Coronary artery (tissue), 2 donors: ENCODE measurements at regions not wholly inside any gene's neighbourhood (a gene's known extent, or its start where the extent isn't known, plus 50 kb on each side); places are given as distances from the start of the nearest gene placed in this dataset.

Experiments used
- DNase-seq: peaks from one replicate; pipeline ENCODE4 v3.0.0-alpha.2; 2017; ENCODE audit warnings: low spot score
- H3K27ac ChIP-seq, 2 donors: fragments of 200-600 bp; sonication (generic); one replicate each; pipeline ENCODE4 v1.5.1; 2016 to 2019
- H3K4me3 ChIP-seq: fragments of 200-600 bp; sonication (generic); 2 replicates; pipeline ENCODE4 v1.5.1; 2016; ENCODE audit warnings: mild to moderate bottlenecking, moderate library complexity
- TF ChIP-seq, protein P1 (sequence below): fragments of 200-600 bp; sonication (generic); IDR thresholded peaks from one replicate; pipeline ENCODE4 v1.5.1; 2019; ENCODE audit warnings: antibody characterized with exemption

DNA sequence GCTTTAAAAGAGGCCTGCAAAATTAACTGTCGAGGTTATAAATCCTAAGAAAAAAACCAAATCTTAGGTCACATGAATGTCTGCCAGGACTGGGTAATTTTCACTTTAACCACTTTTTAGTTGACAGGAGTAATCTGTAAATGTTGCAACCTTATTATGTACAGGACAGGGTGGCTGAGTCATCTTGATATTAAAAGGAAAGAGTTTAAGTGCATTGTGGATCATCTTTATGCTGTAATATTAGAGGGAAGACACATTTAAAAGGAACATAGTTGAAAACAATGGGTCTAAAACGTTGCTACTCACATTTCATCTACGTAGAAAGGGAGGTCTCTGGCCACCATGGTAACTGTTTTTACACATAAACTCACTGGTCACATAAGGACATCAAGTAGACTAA is 115.5 kb downstream of the LSMEM1 start:
- Histone ChIP-seq H3K4me3 (no peak overlapping the region), H3K27ac (no peak overlapping the region)
- TF ChIP-seq, protein P1, sequence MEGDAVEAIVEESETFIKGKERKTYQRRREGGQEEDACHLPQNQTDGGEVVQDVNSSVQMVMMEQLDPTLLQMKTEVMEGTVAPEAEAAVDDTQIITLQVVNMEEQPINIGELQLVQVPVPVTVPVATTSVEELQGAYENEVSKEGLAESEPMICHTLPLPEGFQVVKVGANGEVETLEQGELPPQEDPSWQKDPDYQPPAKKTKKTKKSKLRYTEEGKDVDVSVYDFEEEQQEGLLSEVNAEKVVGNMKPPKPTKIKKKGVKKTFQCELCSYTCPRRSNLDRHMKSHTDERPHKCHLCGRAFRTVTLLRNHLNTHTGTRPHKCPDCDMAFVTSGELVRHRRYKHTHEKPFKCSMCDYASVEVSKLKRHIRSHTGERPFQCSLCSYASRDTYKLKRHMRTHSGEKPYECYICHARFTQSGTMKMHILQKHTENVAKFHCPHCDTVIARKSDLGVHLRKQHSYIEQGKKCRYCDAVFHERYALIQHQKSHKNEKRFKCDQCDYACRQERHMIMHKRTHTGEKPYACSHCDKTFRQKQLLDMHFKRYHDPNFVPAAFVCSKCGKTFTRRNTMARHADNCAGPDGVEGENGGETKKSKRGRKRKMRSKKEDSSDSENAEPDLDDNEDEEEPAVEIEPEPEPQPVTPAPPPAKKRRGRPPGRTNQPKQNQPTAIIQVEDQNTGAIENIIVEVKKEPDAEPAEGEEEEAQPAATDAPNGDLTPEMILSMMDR: no peak
- DNase-seq: no peak

DNA sequence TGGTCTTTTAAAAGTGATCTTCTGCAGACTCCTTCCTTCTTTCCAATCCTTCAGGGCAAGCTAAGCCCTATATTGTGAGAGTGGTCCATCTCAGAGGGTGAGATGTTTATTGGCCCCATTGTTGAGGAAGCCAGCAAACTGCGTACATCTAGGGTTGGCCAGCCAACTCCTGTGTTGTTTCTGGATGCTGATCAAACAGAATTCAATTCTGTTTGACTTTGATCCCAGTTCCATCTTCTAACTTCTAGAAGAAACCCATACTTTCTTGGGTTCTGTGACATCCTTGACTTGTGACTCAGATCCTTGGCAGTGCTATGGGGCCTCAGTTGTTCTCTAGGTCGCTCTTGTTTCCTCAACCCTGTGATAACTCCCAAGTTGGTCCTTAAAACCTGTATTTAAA is 116.2 kb downstream of the LSMEM1 start:
- Histone ChIP-seq H3K27ac (no peak overlapping the region), H3K4me3 (no peak overlapping the region)
- DNase-seq: no peak
- TF ChIP-seq, protein P1: no peak

DNA sequence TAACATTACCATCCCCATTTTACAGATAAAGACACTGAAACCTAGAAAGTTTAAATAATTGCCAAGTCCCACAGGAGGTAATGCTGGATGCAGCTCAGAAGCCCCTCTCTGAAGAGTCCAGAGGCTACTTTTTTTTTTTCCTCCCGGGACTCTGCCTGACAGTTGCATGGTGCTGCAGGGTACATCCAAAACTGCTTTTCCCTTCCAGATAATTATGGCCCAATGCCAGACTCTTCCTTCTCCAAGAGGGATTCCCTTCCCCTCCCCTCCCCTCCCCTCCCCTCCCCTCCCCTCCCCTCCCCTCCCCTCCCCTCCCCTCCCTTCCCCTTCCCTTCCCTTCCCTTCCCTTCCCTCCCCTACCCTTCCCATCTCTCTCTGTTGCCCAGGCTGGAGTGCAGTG is 122.9 kb downstream of the LSMEM1 start:
- DNase-seq: no peak
- TF ChIP-seq, protein P1: no peak
- no peak overlapping the region for H3K4me3 ChIP-seq
- H3K27ac ChIP-seq: no peak overlapping the region

DNA sequence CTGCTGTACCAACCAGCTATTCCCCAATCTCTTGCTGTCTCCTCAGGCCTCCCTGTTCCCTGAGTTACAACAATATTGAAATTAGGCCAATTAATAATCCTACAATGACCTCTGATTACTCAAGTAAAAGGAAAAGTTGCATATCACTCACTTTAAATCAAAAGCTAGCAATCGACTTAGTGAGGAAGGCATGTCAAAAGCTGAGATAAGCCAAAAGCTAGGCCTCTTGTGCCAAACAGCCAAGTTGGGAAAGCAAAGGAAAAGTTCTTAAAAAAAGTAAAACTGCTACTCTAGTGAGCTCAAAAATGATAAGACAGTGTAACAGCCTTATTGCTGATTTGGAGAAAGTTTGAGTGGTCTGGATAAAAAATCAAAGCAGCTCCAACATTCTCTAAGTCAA is 129.8 kb downstream of the LSMEM1 start:
- DNase-seq: no peak
- TF ChIP-seq, protein P1: no peak
- H3K4me3 ChIP-seq: no peak overlapping the region
- H3K27ac ChIP-seq: no peak overlapping the region

DNA sequence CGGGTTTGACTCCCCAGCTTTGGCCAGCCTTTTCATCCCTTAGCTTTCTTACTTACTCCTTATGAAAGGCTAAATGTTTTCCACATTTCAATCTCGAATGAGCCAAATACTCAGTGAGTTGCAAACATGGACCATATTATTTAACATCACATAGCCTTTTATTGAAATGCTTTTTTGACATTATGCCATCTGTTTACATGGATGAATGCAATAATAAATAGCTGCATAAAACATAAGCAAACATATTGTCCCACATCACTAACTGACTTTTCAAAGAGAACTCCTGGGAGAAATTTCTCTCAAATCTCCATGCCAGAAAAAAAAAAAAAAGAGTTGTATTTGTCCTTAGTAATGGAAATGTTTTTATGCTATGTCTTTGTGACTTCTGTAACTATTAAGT is 134.9 kb downstream of the LSMEM1 start:
- DNase-seq: no peak
- TF ChIP-seq, protein P1: no peak
- no peak overlapping the region for H3K27ac ChIP-seq
- no peak overlapping the region for H3K4me3 ChIP-seq

DNA sequence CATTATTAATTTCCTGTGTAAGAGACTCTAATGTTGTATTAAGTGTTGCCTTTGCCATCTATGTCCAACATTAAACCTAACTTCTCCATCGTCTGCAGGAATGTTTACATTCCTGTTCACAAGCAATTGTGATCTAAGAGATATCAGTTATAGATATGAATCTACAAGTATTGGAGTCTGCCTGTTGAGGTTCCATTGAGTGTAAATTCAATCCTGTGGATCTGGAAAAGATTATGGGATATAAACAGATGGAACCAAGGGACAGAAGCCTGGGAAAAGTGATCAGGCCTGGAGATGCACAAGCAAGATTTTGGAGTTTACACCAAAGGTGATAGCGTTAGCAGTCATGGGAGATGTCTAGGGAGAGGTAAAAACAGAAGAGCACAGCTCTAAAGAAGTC is 135.5 kb downstream of the LSMEM1 start:
- DNase-seq: no peak
- no peak overlapping the region for H3K4me3 ChIP-seq
- no peak overlapping the region for H3K27ac ChIP-seq
- TF ChIP-seq, protein P1: no peak

DNA sequence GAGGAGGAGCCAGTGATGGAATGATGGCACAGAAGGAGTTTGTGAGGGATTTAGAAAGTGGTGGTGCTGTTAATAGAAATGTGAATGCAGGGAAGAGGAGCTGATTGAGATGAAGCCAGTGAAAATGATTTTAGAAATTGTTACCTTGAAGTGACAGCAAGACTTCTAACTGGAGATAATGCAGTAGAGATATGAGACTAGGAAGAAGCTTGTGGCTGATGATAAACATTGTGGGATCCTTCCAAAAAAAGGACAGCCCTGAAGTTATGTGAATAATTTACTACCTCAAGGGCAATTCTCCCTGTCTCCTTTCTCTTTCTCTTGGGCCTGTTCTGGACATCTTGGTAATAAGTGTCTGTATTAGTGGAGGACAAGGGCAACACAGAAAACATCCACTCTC is 138.6 kb downstream of the LSMEM1 start:
- H3K27ac ChIP-seq: no peak overlapping the region
- TF ChIP-seq, protein P1: no peak
- H3K4me3 ChIP-seq: no peak overlapping the region
- no peak for DNase-seq
